ENCODE measurements at regions not wholly inside any gene's neighbourhood (a gene's known extent, or its start where the extent isn't known, plus 50 kb on each side); places are given as distances from the start of the nearest gene placed in this dataset.
"Not testable (repeated sequence)": the region's sequence is repeated elsewhere in the genome, so short reads cannot be mapped to it uniquely, and the experiment has no call there.

DNA sequence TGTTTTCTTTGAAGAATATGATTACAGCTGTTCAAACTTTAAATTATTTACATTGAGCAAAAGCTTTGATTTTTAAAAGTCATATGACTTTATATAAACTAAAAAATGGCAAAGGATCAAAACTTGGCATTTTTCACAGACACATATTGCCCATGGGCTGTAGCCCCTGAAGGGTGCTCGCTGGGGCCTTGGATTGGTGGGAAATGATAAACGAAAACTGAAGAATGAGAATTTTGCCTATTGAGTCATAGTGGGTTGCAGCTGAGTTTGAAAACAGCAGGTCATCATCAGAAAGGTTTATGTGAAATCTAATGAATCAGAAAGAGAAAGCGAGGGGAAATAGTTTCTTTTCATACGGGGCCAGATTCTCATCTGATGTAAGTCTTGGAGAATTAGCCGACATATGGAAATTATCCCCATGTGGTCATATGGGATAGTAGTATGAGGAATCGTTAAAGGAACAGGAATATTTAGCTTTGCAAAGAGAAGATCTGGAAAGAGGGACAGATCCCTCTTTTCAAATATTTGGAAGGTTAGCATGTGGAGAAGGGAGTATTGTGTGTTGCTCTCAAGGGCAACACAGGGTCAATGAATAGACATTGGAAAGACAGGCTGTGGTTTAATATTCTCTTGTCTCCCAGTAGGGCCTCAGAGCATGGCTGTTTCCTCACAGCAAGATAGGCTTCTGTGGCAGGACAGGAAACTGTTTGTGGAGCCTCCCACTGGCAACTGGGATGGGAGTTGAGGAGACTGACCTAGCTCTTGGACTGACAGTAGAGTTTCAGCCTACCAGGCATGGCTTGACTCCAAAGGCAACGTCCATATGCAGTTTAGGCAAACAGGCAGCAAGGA, 119.0 kb downstream of the FZD1 start:
- POLR2A ChIA-PET: interaction anchor here (0.7 kb wide), 1 partner anchor 18 kb away, joined by 3 read pairs; no protein-coding TSS in a partner anchor
- no peaks in the 10 kb centered on the region for H3K9me3 ChIP-seq (ENCODE audit: control insufficient read depth, insufficient read depth, low read depth, low read length)
- no peaks in the 10 kb centered on the region for H3K36me3 ChIP-seq (ENCODE audit: control insufficient read depth in 2 of 2, insufficient read depth in 1 of 2, low read length in 2 of 2)
- CTCF ChIA-PET: no interaction called here
- H3K4me3 ChIP-seq (ENCODE audit: low read depth, low read length): no peak overlapping the region
- no peaks in the 10 kb centered on the region for H3K4me1 ChIP-seq (ENCODE audit: control insufficient read depth, insufficient read depth, low read length)
- no peak for TF ChIP-seq PATZ1 (tag by site-specific recombination; IDR thresholded peaks at IDR 0.05)
- no peak for TF ChIP-seq ZBTB48 (tag by site-specific recombination; IDR thresholded peaks at IDR 0.05)
- TF ChIP-seq, protein P1, sequence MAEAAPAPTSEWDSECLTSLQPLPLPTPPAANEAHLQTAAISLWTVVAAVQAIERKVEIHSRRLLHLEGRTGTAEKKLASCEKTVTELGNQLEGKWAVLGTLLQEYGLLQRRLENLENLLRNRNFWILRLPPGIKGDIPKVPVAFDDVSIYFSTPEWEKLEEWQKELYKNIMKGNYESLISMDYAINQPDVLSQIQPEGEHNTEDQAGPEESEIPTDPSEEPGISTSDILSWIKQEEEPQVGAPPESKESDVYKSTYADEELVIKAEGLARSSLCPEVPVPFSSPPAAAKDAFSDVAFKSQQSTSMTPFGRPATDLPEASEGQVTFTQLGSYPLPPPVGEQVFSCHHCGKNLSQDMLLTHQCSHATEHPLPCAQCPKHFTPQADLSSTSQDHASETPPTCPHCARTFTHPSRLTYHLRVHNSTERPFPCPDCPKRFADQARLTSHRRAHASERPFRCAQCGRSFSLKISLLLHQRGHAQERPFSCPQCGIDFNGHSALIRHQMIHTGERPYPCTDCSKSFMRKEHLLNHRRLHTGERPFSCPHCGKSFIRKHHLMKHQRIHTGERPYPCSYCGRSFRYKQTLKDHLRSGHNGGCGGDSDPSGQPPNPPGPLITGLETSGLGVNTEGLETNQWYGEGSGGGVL (tag by site-specific recombination; IDR thresholded peaks at IDR 0.05): no peak
- TF ChIP-seq SP2 (tag by site-specific recombination; IDR thresholded peaks at IDR 0.05): no peak
- no peak for TF ChIP-seq GFI1B (tag by site-specific recombination; IDR thresholded peaks at IDR 0.05)
- no peak for TF ChIP-seq ZNF560 (tag by site-specific recombination; IDR thresholded peaks at IDR 0.05; ENCODE audit: borderline replicate concordance)
- TF ChIP-seq ZSCAN23 (tag by site-specific recombination; IDR thresholded peaks at IDR 0.05): no peak
- TF ChIP-seq ZNF747 (tag by site-specific recombination; IDR thresholded peaks at IDR 0.05): no peak
- TF ChIP-seq ZNF629 (tag by site-specific recombination; IDR thresholded peaks at IDR 0.05): no peak
- TF ChIP-seq ZFP3 (tag by site-specific recombination; IDR thresholded peaks at IDR 0.05; ENCODE audit: low read depth): no peak
- H3K27ac ChIP-seq (ENCODE audit: extremely low read depth, low read depth, low read length): no peak overlapping the region

DNA sequence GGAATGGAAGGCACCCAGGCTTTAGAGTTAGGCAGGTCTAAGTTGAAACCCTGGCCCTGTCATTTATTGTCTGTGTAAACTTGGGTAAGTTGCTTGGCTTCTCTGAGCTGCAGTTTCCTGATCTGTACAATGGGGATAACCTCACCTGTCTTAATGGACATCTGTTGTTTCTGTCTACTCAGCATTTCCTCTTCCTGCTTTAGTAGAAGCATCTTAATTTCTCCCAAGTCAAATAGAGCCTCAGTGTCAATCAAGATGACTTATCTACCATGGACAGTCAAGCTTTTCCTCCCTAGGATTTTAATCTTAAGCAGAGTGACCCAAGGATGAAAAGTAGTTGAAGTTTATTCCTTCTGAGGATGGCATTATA, 119.7 kb downstream of the FZD1 start:
- Histone ChIP-seq H3K4me3 (ENCODE audit: low read depth, low read length) (no peak overlapping the region), H3K36me3 (ENCODE audit: control insufficient read depth in 2 of 2, insufficient read depth in 1 of 2, low read length in 2 of 2) (no peaks in the 10 kb centered on the region), H3K4me1 (ENCODE audit: control insufficient read depth, insufficient read depth, low read length) (no peaks in the 10 kb centered on the region), H3K9me3 (ENCODE audit: control insufficient read depth, insufficient read depth, low read depth, low read length) (no peaks in the 10 kb centered on the region), H3K27ac (ENCODE audit: extremely low read depth, low read depth, low read length) (no peak overlapping the region)
- CTCF ChIA-PET: no interaction called here
- POLR2A ChIA-PET: no interaction called here
- TF ChIP-seq, protein P1 (tag by site-specific recombination; IDR thresholded peaks at IDR 0.05): no peak
- TF ChIP-seq HOXA7 (CRISPR knock-in tag; IDR thresholded peaks at IDR 0.05; ENCODE audit: borderline replicate concordance) (no peak), ZFP69B (tag by site-specific recombination; IDR thresholded peaks at IDR 0.05) (no peak), MEIS1 (CRISPR knock-in tag; IDR thresholded peaks at IDR 0.05; ENCODE audit: borderline replicate concordance) (no peak), ZNF76 (tag by site-specific recombination; IDR thresholded peaks at IDR 0.05; ENCODE audit: borderline replicate concordance, low read depth) (no peak), ZNF777 (tag by site-specific recombination; IDR thresholded peaks at IDR 0.05; ENCODE audit: borderline replicate concordance) (no peak), ZNF510 (tag by site-specific recombination; IDR thresholded peaks at IDR 0.05; ENCODE audit: insufficient replicate concordance) (no peak), ZNF791 (tag by site-specific recombination; IDR thresholded peaks at IDR 0.05) (no peak), ZBTB1 (tag by site-specific recombination; IDR thresholded peaks at IDR 0.05) (no peak), ZNF248 (tag by site-specific recombination; IDR thresholded peaks at IDR 0.05) (no peak), ZNF701 (tag by site-specific recombination; IDR thresholded peaks at IDR 0.05) (no peak), ZNF302 (tag by site-specific recombination; IDR thresholded peaks at IDR 0.05; ENCODE audit: low read depth) (no peak)
- TF ChIP-seq, protein P2, sequence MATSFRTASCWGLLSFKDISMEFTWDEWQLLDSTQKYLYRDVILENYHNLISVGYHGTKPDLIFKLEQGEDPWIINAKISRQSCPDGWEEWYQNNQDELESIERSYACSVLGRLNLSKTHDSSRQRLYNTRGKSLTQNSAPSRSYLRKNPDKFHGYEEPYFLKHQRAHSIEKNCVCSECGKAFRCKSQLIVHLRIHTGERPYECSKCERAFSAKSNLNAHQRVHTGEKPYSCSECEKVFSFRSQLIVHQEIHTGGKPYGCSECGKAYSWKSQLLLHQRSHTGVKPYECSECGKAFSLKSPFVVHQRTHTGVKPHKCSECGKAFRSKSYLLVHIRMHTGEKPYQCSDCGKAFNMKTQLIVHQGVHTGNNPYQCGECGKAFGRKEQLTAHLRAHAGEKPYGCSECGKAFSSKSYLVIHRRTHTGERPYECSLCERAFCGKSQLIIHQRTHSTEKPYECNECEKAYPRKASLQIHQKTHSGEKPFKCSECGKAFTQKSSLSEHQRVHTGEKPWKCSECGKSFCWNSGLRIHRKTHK (tag by site-specific recombination; IDR thresholded peaks at IDR 0.05): no peak

GRCh38 chr7:91394757-91395156, 130.5 kb downstream of the FZD1 start:
- H3K36me3 ChIP-seq (ENCODE audit: control insufficient read depth in 2 of 2, insufficient read depth in 1 of 2, low read length in 2 of 2); H3K27ac ChIP-seq (ENCODE audit: extremely low read depth, low read depth, low read length); CTCF ChIA-PET; POLR2A ChIA-PET; H3K9me3 ChIP-seq (ENCODE audit: control insufficient read depth, insufficient read depth, low read depth, low read length); H3K4me3 ChIP-seq (ENCODE audit: low read depth, low read length); H3K4me1 ChIP-seq (ENCODE audit: control insufficient read depth, insufficient read depth, low read length): not testable (repeated sequence)

DNA sequence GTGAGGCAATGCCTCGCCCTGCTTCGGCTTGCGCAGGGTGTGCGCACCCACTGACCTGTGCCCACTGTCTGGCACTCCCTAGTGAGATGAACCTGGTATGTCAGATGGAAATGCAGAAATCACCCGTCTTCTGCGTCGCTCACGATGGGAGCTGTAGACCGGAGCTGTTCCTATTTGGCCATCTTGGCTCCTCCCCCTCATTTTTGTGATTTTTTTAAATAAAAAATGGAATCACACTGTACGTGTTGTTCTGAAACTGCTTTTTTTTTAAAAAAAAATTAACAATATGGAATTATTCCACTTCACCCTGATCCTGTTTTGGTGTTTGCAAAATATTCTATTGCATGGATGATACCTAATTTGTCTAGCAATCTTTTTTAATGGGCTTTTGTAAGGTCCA, 131.1 kb downstream of the FZD1 start:
- H3K27ac ChIP-seq (ENCODE audit: extremely low read depth, low read depth, low read length); CTCF ChIA-PET; H3K4me1 ChIP-seq (ENCODE audit: control insufficient read depth, insufficient read depth, low read length); POLR2A ChIA-PET; H3K9me3 ChIP-seq (ENCODE audit: control insufficient read depth, insufficient read depth, low read depth, low read length); H3K36me3 ChIP-seq (ENCODE audit: control insufficient read depth in 2 of 2, insufficient read depth in 1 of 2, low read length in 2 of 2); H3K4me3 ChIP-seq (ENCODE audit: low read depth, low read length): not testable (repeated sequence)
